ENCODE measurements at regions not wholly inside any gene's neighbourhood (a gene's known extent, or its start where the extent isn't known, plus 50 kb on each side); places are given as distances from the start of the nearest gene placed in this dataset.

GRCh38 chr16:17724242-17724898, 253.6 kb upstream of the XYLT1 start:
- TF ChIP-seq CTCF (IDR thresholded peaks at IDR 0.05) = no peak
- no peak for TF ChIP-seq EP300 (IDR thresholded peaks at IDR 0.05)

All from gastroesophageal sphincter (tissue), 3 donors.